SK-N-SH (cell line): ENCODE measurements at regions not wholly inside any gene's neighbourhood (a gene's known extent, or its start where the extent isn't known, plus 50 kb on each side); places are given as distances from the start of the nearest gene placed in this dataset.
A peak's percentile ranks its signal among the peaks of the same experiment; 100 is the strongest.

Experiments
- CHD2 ChIP-seq: fragments of 150-350 bp; IDR thresholded peaks from 2 replicates; pipeline ENCODE4 v1.6.1; 2018; ENCODE audit warnings: low read length; ENCODE audit not compliant: partially characterized antibody
- CTCF ChIP-seq: fragments of 200-600 bp; sonication (generic); IDR thresholded peaks from 2 replicates; pipeline ENCODE4 v1.6.1; 2017; ENCODE audit warnings: antibody characterized with exemption, mild to moderate bottlenecking, moderate library complexity
- ELF1 ChIP-seq: IDR thresholded peaks from 2 replicates; pipeline ENCODE4 v1.4.0; 2012
- EP300 ChIP-seq, 2 experiments: IDR thresholded peaks; 2 replicates each; pipeline versions ENCODE4 v1.4.0 to v1.6.1; 2012; ENCODE audit warnings: borderline replicate concordance in 1 of 2, low read depth in 1 of 2, low read length in 1 of 2
- EZH2phosphoT487 ChIP-seq: fragments of 200-600 bp; sonication (generic); IDR thresholded peaks from 2 replicates; pipeline ENCODE4 v1.6.1; 2017; ENCODE audit warnings: low read depth, mixed run types, mild to moderate bottlenecking, antibody characterized with exemption, moderate library complexity, borderline replicate concordance
- JUND ChIP-seq: IDR thresholded peaks from 2 replicates; pipeline ENCODE4 v1.4.0; 2012
- NRF1 ChIP-seq: IDR thresholded peaks from 2 replicates; pipeline ENCODE4 v1.6.1; 2012; ENCODE audit warnings: low read depth, mild to moderate bottlenecking, low read length
- POLR2AphosphoS5 ChIP-seq: IDR thresholded peaks from 2 replicates; pipeline ENCODE4 v1.6.1; 2012; ENCODE audit warnings: low read depth, low read length
- RAD21 ChIP-seq: IDR thresholded peaks from 2 replicates; pipeline ENCODE4 v1.6.1; 2012; ENCODE audit warnings: mild to moderate bottlenecking, low read length
- SIN3A ChIP-seq: IDR thresholded peaks from 2 replicates; pipeline ENCODE4 v1.6.1; 2012; ENCODE audit warnings: low read depth, mild to moderate bottlenecking, low read length, moderate library complexity, borderline replicate concordance
- TAF1 ChIP-seq: IDR thresholded peaks from 2 replicates; pipeline ENCODE4 v1.6.1; 2012; ENCODE audit warnings: low read depth, mild to moderate bottlenecking, low read length, moderate library complexity, borderline replicate concordance
- YY1 ChIP-seq: IDR thresholded peaks from 2 replicates; pipeline ENCODE4 v1.4.0; 2012; ENCODE audit warnings: low read depth, mild to moderate bottlenecking

GRCh38 chr7:16284581-16284980 lies 136.8 kb downstream of the CRPPA start:
- TF ChIP-seq SIN3A (no peak), CTCF (no peak), POLR2AphosphoS5 (no peak), ELF1 (no peak), CHD2 (peak; percentile 65), EP300 (IDR thresholded peaks at IDR 0.05; ENCODE audit: borderline replicate concordance in 1 of 2, low read depth in 1 of 2, low read length in 1 of 2) (peak in 1 of 2 experiments; percentile 84; a peak in 2 of 4 replicates), YY1 (no peak), RAD21 (0 out of 2 replicates have a peak, but pooled peaks have one; percentile 8), EZH2phosphoT487 (no peak), TAF1 (no peak), JUND (no peak), NRF1 (no peak)
